GM13976 (cell line): ENCODE measurements at regions not wholly inside any gene's neighbourhood (a gene's known extent, or its start where the extent isn't known, plus 50 kb on each side); places are given as distances from the start of the nearest gene placed in this dataset.
"Not testable (repeated sequence)": the region's sequence is repeated elsewhere in the genome, so short reads cannot be mapped to it uniquely, and the experiment has no call there.

Source experiments
- DNase-seq: peaks from one replicate; pipeline ENCODE4 v3.0.0; 2012; ENCODE audit warnings: low spot score
- in situ Hi-C: fragments of 300-500 bp; cut with MboI; formaldehyde crosslinking; loops from one replicate; pipeline ENCODE4 v1.12.0; 2022; ENCODE audit warnings: low sequenced_read_pairs, mixed read lengths, inconsistent platforms; ENCODE audit not compliant: unreplicated experiment
- TF ChIP-seq, protein P1 (sequence below): IDR thresholded peaks from 2 replicates; pipeline ENCODE4 v1.5.1; 2012; ENCODE audit warnings: borderline replicate concordance, mild to moderate bottlenecking; ENCODE audit not compliant: insufficient read depth; ENCODE audit errors: extremely low read depth, missing control alignments, control extremely low read depth

- TF ChIP-seq, protein P1, sequence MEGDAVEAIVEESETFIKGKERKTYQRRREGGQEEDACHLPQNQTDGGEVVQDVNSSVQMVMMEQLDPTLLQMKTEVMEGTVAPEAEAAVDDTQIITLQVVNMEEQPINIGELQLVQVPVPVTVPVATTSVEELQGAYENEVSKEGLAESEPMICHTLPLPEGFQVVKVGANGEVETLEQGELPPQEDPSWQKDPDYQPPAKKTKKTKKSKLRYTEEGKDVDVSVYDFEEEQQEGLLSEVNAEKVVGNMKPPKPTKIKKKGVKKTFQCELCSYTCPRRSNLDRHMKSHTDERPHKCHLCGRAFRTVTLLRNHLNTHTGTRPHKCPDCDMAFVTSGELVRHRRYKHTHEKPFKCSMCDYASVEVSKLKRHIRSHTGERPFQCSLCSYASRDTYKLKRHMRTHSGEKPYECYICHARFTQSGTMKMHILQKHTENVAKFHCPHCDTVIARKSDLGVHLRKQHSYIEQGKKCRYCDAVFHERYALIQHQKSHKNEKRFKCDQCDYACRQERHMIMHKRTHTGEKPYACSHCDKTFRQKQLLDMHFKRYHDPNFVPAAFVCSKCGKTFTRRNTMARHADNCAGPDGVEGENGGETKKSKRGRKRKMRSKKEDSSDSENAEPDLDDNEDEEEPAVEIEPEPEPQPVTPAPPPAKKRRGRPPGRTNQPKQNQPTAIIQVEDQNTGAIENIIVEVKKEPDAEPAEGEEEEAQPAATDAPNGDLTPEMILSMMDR, result no peak
- in situ Hi-C loops, result loop anchor here (10.0 kb wide), 1 partner anchor 159 kb away; no protein-coding TSS in a partner anchor
- DNase-seq, result no peak
These were observed 90.3 kb upstream of the PRKX start for GRCh38 chrX:3803713-3804112.

DNA sequence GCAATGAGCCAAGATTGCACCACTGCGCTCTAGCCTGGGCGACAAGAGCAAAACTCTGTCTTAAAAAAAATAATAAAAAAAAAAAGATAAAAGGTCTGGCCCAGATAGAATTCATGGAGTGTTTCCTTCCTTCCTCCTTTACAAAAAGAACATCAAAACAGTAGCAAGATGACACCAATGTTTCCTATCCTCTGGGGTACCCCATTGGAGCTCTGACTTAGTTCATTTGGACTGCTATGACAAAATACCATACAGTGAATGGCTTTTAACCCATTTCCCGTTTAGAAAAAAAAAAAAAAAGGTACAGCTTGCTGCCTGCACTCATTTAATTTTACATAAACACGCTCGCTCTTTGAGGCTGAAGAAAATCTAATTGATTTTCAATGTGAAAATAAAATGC lies 89.9 kb upstream of the PRKX start:
- TF ChIP-seq, protein P1, result no peak
- in situ Hi-C loops, result loop anchor here (10.0 kb wide), 1 partner anchor 159 kb away; no protein-coding TSS in a partner anchor
- DNase-seq, result no peak

DNA sequence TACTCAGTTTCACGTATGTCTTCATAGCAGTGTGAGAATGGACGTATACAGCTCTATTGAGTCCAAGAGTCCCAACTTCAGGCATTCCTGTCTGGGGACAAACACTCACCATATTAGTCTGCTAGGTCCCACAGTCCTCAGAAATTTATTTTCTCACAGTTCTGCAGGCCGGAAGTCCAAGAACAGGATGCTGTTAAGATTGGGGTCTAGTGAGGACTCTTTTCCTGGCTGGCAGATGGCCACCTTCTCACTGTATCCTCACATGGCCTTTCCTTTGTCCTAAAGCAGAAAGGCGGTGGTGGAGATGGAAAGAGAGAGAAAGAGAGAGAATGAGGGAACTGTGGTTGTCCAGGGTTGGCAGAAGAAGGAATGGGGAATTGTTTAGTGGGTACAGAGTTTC lies 82.0 kb upstream of the PRKX start:
- DNase-seq, in situ Hi-C loops: not testable (repeated sequence)

DNA sequence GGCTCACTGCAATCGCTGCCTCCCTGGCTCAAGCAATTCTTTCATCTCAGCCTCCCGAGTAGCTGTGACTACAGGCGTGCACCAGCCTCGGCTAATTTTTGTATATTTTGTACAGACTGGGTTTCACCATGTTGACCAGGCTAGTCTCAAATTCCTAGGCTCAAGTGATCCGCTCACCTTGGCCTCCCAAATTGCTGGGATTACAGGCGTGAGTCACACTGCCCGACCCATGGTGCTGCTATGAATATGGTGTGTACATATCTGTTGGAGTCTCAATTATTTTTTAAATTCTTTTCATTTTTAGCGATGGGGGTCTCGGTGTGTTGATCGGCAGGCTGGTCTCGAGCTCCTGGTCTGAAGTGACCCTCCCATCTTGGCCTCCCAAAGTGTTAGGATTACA lies 78.0 kb upstream of the PRKX start:
- no peak for DNase-seq
- TF ChIP-seq, protein P1, result no peak
- in situ Hi-C loops, result no loop called here

DNA sequence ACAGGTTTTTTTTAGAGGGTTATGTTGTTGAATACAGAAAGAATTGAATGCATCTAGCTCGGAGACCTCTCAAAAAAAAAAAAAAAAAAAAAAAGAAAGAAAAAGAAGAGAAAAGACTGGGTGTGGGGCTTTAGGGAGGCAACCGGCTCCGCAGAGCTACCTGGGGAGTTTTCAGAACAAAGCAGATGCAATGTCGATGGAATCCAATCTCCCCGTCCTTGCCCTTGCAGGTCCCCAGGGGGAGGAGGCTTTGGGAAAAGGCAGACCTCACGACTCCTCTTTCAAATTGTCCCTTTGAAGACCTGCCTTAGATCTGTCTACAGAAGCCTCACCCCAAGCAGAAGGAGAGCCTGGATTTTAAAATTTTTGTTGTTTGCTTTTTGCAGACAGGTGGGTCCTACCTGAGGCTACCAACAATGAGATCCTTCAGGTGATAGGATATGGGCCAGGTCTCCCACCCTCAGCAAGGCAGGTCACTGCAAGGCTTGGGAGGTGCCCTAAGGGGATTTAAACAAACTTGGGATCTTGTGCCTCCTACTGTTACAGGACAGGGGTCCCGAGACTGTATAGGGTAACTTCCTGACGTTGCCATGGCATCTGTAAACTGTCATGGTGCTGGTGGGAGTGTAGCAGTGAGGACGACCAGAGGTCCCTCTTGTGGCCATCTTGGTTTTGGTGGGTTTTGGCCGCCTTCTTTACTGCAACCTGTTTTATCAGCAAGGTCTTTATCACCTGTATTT lies 75.2 kb upstream of the PRKX start:
- no peak for DNase-seq
- in situ Hi-C loops, result no loop called here
- TF ChIP-seq, protein P1, result no peak

DNA sequence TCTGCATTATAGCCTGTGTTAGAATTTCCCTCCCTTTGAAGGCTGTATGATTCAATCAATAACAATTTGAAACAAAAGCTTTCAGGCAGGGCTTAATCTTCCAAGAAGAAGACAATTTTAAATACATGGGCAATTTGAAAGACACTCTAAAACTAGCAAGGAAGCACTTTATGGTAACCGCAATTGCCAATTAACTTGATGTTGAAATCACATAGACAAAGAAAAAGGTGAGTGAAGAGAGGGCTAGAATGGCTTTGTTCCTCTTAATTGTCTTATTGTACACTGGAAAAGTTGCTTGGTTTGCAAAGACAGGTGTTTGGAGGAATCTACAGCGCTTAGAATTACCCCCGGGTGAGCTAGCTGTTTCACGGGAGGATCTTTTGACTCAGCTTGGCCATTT lies 74.4 kb upstream of the PRKX start:
- TF ChIP-seq, protein P1, result no peak
- in situ Hi-C loops, result no loop called here
- DNase-seq, result no peak

DNA sequence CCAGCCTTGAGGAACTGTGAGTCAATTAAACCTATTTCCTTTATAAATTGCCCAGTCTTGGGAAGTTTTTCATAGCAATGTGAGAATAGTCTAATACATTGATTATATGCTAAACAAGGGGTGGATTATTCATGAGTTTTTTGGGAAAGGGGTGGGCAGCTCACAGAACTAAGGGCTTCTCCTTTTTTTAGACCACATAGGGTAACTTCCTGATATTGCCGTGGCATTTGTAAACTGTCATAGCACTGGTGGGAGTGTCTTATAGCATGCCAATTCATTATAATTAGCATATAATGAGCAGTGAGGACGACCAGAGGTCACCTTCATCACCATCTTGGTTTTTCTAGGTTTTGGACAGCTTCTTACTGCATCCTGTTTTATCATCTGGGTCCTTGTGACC lies 72.4 kb upstream of the PRKX start:
- DNase-seq, in situ Hi-C loops: not testable (repeated sequence)

GRCh38 chrX:3780564-3780963 lies 67.1 kb upstream of the PRKX start:
- TF ChIP-seq, protein P1, result no peak
- DNase-seq, result no peak
- in situ Hi-C loops, result no loop called here
